DOHH2 (cell line): ENCODE measurements at regions not wholly inside any gene's neighbourhood (a gene's known extent, or its start where the extent isn't known, plus 50 kb on each side); places are given as distances from the start of the nearest gene placed in this dataset.

Experiments
- H3F3A ChIP-seq: fragments of 200-600 bp; sonication (generic), shearing (Covaris generic); 2 replicates; pipeline ENCODE4 v1.6.0; 2016; ENCODE audit warnings: antibody characterized with exemption, mild to moderate bottlenecking; ENCODE audit not compliant: control insufficient read depth, insufficient read depth
- H3K27ac ChIP-seq: fragments of 200-600 bp; sonication (generic); 2 replicates; pipeline ENCODE4 v1.5.1; 2014; ENCODE audit warnings: low read depth, mild to moderate bottlenecking, low read length, moderate library complexity
- H3K27me3 ChIP-seq: fragments of 200-600 bp; sonication (generic); 2 replicates; pipeline ENCODE4 v1.6.1; 2014; ENCODE audit warnings: mild to moderate bottlenecking, low read length, mixed read lengths; ENCODE audit not compliant: control insufficient read depth
- H3K36me3 ChIP-seq: fragments of 200-600 bp; sonication (generic); 2 replicates; pipeline ENCODE4 v1.6.1; 2014; ENCODE audit warnings: mild to moderate bottlenecking, low read length, moderate library complexity, mixed read lengths; ENCODE audit not compliant: control insufficient read depth
- H3K4me1 ChIP-seq: fragments of 200-600 bp; sonication (generic); 2 replicates; pipeline ENCODE4 v1.6.1; 2014; ENCODE audit warnings: mild to moderate bottlenecking, low read length, mixed read lengths; ENCODE audit not compliant: control insufficient read depth
- H3K4me2 ChIP-seq: fragments of 200-600 bp; sonication (generic); 2 replicates; pipeline ENCODE4 v1.6.0; 2014; ENCODE audit warnings: mild to moderate bottlenecking, low read length, moderate library complexity
- H3K4me3 ChIP-seq: fragments of 200-600 bp; sonication (generic); 2 replicates; pipeline ENCODE4 v1.5.1; 2014; ENCODE audit warnings: mild to moderate bottlenecking, low read length, mixed read lengths
- H3K79me2 ChIP-seq: fragments of 200-600 bp; sonication (generic); 2 replicates; pipeline ENCODE4 v1.6.1; 2014; ENCODE audit warnings: mild to moderate bottlenecking, low read length, mixed read lengths; ENCODE audit not compliant: control insufficient read depth
- H3K9me2 ChIP-seq: fragments of 200-600 bp; sonication (generic); replicated peaks from 2 replicates; pipeline ENCODE4 v1.6.1; 2014; ENCODE audit warnings: mild to moderate bottlenecking, low read length, mixed read lengths; ENCODE audit not compliant: control insufficient read depth
- H3K9me3 ChIP-seq: fragments of 200-600 bp; sonication (generic); 2 replicates; pipeline ENCODE4 v1.6.1; 2014; ENCODE audit warnings: antibody characterized with exemption, low read length, mixed read lengths; ENCODE audit not compliant: control insufficient read depth, insufficient read depth
- H4K20me1 ChIP-seq: fragments of 200-600 bp; sonication (generic); 2 replicates; pipeline ENCODE4 v1.6.0; 2014; ENCODE audit warnings: low read depth, mild to moderate bottlenecking, antibody characterized with exemption, low read length, moderate library complexity; ENCODE audit not compliant: control insufficient read depth, insufficient read depth
- EZH2phosphoT487 ChIP-seq: fragments of 200-600 bp; sonication (generic); IDR thresholded peaks from 2 replicates; pipeline ENCODE4 v1.6.1; 2017; ENCODE audit warnings: borderline replicate concordance, mild to moderate bottlenecking, antibody characterized with exemption, low read length, moderate library complexity, mixed read lengths
- TF ChIP-seq, protein P1 (sequence below): fragments of 200-600 bp; sonication (generic); IDR thresholded peaks from one replicate; pipeline ENCODE4 v1.5.1; 2014; ENCODE audit warnings: antibody characterized with exemption, mild to moderate bottlenecking, low read depth, low read length; ENCODE audit not compliant: poor library complexity, severe bottlenecking

DNA sequence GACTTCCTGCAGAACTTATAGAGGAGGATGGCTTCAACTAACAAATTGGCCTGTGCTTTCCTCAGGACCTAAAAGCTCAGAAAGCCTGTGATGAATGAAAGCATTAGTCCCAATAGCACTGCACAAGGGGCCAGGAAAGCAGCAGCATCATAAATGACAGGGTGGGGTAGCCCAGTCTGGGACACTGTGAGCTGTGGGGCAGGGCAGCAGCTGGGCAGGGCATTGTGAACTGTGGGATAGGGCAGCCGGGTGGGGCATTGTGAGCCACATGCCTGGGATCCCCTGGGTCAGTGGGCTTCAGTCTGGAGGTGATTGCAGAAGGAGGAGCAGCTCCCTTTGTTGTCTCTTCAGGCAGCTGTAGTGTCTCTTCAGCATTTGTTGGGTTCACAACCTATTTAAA lies 1276.8 kb downstream of the UQCRFS1 start:
- no peak overlapping the region for H3K4me3 ChIP-seq
- H3K27ac ChIP-seq = no peak overlapping the region
- no peaks in the 10 kb centered on the region for H4K20me1 ChIP-seq
- no peaks in the 10 kb centered on the region for H3K79me2 ChIP-seq
- H3K9me2 ChIP-seq = no peaks in the 10 kb centered on the region
- H3K4me1 ChIP-seq = no peaks in the 10 kb centered on the region
- TF ChIP-seq, protein P1, sequence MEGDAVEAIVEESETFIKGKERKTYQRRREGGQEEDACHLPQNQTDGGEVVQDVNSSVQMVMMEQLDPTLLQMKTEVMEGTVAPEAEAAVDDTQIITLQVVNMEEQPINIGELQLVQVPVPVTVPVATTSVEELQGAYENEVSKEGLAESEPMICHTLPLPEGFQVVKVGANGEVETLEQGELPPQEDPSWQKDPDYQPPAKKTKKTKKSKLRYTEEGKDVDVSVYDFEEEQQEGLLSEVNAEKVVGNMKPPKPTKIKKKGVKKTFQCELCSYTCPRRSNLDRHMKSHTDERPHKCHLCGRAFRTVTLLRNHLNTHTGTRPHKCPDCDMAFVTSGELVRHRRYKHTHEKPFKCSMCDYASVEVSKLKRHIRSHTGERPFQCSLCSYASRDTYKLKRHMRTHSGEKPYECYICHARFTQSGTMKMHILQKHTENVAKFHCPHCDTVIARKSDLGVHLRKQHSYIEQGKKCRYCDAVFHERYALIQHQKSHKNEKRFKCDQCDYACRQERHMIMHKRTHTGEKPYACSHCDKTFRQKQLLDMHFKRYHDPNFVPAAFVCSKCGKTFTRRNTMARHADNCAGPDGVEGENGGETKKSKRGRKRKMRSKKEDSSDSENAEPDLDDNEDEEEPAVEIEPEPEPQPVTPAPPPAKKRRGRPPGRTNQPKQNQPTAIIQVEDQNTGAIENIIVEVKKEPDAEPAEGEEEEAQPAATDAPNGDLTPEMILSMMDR = no peak
- no peak for TF ChIP-seq EZH2phosphoT487
- H3K27me3 ChIP-seq = no peaks in the 10 kb centered on the region
- no peaks in the 10 kb centered on the region for H3K36me3 ChIP-seq
- no peaks in the 10 kb centered on the region for H3K9me3 ChIP-seq
- no peak overlapping the region for H3K4me2 ChIP-seq
- H3F3A ChIP-seq = no peaks in the 10 kb centered on the region

DNA sequence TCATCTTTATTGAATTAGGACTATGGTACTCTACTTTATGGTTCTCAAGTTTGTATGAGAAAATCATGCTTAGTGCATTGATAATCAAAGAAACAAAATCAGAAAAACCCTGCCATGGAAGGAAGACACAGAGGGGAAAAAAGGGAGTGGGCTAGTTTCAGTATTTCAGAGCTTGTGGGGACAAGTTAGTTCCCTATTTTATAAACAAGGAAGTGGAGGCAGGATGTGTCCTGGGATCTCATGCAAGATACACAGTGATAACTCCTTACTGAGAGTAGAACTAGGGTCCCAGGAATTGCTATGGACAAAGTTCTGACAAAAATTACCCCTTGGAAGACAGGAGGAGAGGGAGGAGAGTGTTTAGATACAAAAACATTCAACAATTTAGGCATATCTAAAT lies 1277.3 kb downstream of the UQCRFS1 start:
- no peaks in the 10 kb centered on the region for H3K27me3 ChIP-seq
- H3K36me3 ChIP-seq = no peaks in the 10 kb centered on the region
- H3K4me3 ChIP-seq = no peak overlapping the region
- no peaks in the 10 kb centered on the region for H3K79me2 ChIP-seq
- no peaks in the 10 kb centered on the region for H3K4me1 ChIP-seq
- no peak overlapping the region for H3K4me2 ChIP-seq
- H3K27ac ChIP-seq = no peak overlapping the region
- TF ChIP-seq EZH2phosphoT487 = no peak
- TF ChIP-seq, protein P1 = no peak
- no peaks in the 10 kb centered on the region for H3K9me3 ChIP-seq
- H3F3A ChIP-seq = no peaks in the 10 kb centered on the region
- no peaks in the 10 kb centered on the region for H4K20me1 ChIP-seq
- no peaks in the 10 kb centered on the region for H3K9me2 ChIP-seq

DNA sequence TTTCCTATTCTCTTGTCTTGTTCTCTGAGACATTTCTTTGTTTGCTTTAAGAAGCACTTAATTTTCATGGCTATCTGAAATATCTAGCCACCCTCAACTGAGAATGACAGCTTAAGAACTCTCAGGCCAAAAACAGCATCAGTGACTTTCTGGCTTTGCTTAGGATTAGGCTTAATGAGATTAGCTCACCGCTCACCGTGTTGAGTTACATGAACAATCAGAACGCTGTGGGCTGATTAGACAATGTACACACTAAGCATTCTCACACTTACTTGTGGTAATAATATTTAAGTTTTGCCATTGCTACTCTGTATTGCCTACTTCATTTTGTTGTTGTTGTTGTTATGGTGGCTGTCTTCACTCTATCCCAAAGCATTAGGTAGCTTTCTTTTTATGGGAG lies 1283.6 kb downstream of the UQCRFS1 start:
- no peak overlapping the region for H3K4me2 ChIP-seq
- H4K20me1 ChIP-seq = no peaks in the 10 kb centered on the region
- H3K36me3 ChIP-seq = no peaks in the 10 kb centered on the region
- no peaks in the 10 kb centered on the region for H3F3A ChIP-seq
- H3K27ac ChIP-seq = no peak overlapping the region
- H3K79me2 ChIP-seq = no peaks in the 10 kb centered on the region
- H3K27me3 ChIP-seq = no peaks in the 10 kb centered on the region
- no peak for TF ChIP-seq EZH2phosphoT487
- TF ChIP-seq, protein P1 = no peak
- H3K9me3 ChIP-seq = peaks cover 4% of the 10 kb centered on the region; the same call in 1 of the 2 replicates
- no peaks in the 10 kb centered on the region for H3K4me1 ChIP-seq
- H3K4me3 ChIP-seq = no peak overlapping the region
- no peaks in the 10 kb centered on the region for H3K9me2 ChIP-seq

DNA sequence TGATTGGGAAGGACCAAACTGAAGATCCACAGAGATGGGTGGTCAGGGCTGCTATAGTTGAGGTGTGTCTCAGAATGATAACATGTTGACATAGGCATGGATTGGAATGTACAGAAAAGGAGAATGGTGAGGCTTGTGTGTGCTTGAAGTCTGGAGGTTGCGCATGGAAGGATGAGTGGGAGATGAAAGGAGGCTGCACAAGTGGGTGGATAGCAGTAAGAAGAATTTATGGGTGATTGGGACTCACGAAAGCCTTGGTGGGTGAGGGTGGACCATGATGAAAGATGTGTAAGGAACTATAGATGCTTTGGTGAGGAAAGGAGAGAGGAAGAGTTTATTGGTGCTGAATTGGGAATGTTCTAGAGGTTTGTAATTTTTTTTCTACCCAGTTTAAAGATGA lies 1287.7 kb downstream of the UQCRFS1 start:
- no peaks in the 10 kb centered on the region for H3K9me2 ChIP-seq
- H3K9me3 ChIP-seq = peaks cover 4% of the 10 kb centered on the region; the same call in 1 of the 2 replicates

More for the DNA sequence above, 1287.7 kb downstream of the UQCRFS1 start:
- Histone ChIP-seq H3F3A (no peaks in the 10 kb centered on the region), H3K4me1 (no peaks in the 10 kb centered on the region), H3K27me3 (no peaks in the 10 kb centered on the region), H3K27ac (no peak overlapping the region), H3K4me2 (no peak overlapping the region), H3K79me2 (no peaks in the 10 kb centered on the region), H4K20me1 (no peaks in the 10 kb centered on the region), H3K4me3 (no peak overlapping the region), H3K36me3 (no peaks in the 10 kb centered on the region)
- TF ChIP-seq, protein P1 = no peak
- no peak for TF ChIP-seq EZH2phosphoT487
